C4-2B (cell line): ENCODE measurements at regions not wholly inside any gene's neighbourhood (a gene's known extent, or its start where the extent isn't known, plus 50 kb on each side); places are given as distances from the start of the nearest gene placed in this dataset.

ENCODE experiments used
- ZFX ChIP-seq: fragments of 450-650 bp; IDR thresholded peaks from 2 replicates; pipeline ENCODE4 v1.6.1; 2017
- TF ChIP-seq, protein P1 (sequence below): fragments of 450-650 bp; conservative IDR thresholded peaks from 2 replicates; pipeline ENCODE4 v1.5.1; 2017; ENCODE audit warnings: mild to moderate bottlenecking

- TF ChIP-seq, protein P1, sequence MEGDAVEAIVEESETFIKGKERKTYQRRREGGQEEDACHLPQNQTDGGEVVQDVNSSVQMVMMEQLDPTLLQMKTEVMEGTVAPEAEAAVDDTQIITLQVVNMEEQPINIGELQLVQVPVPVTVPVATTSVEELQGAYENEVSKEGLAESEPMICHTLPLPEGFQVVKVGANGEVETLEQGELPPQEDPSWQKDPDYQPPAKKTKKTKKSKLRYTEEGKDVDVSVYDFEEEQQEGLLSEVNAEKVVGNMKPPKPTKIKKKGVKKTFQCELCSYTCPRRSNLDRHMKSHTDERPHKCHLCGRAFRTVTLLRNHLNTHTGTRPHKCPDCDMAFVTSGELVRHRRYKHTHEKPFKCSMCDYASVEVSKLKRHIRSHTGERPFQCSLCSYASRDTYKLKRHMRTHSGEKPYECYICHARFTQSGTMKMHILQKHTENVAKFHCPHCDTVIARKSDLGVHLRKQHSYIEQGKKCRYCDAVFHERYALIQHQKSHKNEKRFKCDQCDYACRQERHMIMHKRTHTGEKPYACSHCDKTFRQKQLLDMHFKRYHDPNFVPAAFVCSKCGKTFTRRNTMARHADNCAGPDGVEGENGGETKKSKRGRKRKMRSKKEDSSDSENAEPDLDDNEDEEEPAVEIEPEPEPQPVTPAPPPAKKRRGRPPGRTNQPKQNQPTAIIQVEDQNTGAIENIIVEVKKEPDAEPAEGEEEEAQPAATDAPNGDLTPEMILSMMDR, result no peak
- TF ChIP-seq ZFX, result no peak
Observed at GRCh38 chr2:195106681-195107380, 550.2 kb upstream of the SLC39A10 start.
